Natural killer cell treated with Interleukin-12 subunit alpha and Interleukin-12 subunit beta and Interleukin-15 and Interleukin-18, amount 100 ng/mL, for 72 hours (primary cell): ENCODE measurements at regions not wholly inside any gene's neighbourhood (a gene's known extent, or its start where the extent isn't known, plus 50 kb on each side); places are given as distances from the start of the nearest gene placed in this dataset.

Experiments
- ATAC-seq, 2 donors: fragments of 150-1000 bp; cut with Tn5 transposase in 1 of 2; sonication (Bioruptor Pico), chemical (Tn5 transposase) in 1 of 2; 2 replicates each; pipeline ENCODE4 v1.10.0; 2021
- DNase-seq: peaks from one replicate; pipeline ENCODE4 v3.0.0; 2022; ENCODE audit warnings: low spot score
- H3K27ac Mint-ChIP-seq, 2 donors: 1 replicate in 1 of 2; 2 replicates in 1 of 2; pipeline ENCODE4 v1.8.0; 2022; ENCODE audit warnings: mixed read lengths in 2 of 2, mild to moderate bottlenecking in 1 of 2, moderate library complexity in 1 of 2
- H3K27me3 Mint-ChIP-seq, 2 donors: 1 replicate in 1 of 2; 2 replicates in 1 of 2; pipeline ENCODE4 v1.8.0; 2022; ENCODE audit warnings: mixed read lengths in 2 of 2
- H3K36me3 Mint-ChIP-seq: one replicate; pipeline ENCODE4 v1.8.0; 2022; ENCODE audit warnings: mixed read lengths
- H3K4me1 Mint-ChIP-seq, 2 donors: 1 replicate in 1 of 2; 2 replicates in 1 of 2; pipeline ENCODE4 v1.8.0; 2022; ENCODE audit warnings: low read depth in 2 of 2, mixed read lengths in 2 of 2, mild to moderate bottlenecking in 1 of 2
- H3K4me3 Mint-ChIP-seq: one replicate; pipeline ENCODE4 v1.8.0; 2022; ENCODE audit warnings: mixed read lengths
- H3K9me3 Mint-ChIP-seq: 2 replicates; pipeline ENCODE4 v1.8.0; 2022; ENCODE audit warnings: mixed read lengths

DNA sequence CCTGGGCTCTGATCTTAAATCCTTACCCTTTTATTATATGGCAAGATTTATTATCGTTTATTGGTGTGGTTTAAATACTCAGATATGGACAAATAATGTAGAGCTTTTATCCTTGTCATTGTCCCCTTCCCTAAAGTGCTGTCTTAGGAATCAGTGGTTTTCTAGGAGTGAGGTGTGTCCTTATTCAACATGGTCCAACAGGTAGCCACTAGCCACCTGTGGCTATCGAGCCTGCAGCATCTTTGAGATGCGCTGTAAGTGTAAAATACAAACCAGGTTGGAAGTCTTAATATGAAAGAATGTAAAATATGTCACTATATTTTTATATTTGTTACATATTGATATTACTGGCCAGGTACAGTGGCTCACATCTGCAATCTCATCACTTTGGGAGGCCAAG is 82.4 kb upstream of the BASP1 start:
- Mint-ChIP-seq H3K27me3 (no peaks in the 10 kb centered on the region), H3K4me3 (no peak overlapping the region), H3K36me3 (no peaks in the 10 kb centered on the region), H3K27ac (no peak overlapping the region), H3K9me3 (peaks cover 2% of the 10 kb centered on the region), H3K4me1 (peaks cover 4 to 8% of the 10 kb centered on the region in 2 donors)
- DNase-seq (no peak), ATAC-seq (no peak)

DNA sequence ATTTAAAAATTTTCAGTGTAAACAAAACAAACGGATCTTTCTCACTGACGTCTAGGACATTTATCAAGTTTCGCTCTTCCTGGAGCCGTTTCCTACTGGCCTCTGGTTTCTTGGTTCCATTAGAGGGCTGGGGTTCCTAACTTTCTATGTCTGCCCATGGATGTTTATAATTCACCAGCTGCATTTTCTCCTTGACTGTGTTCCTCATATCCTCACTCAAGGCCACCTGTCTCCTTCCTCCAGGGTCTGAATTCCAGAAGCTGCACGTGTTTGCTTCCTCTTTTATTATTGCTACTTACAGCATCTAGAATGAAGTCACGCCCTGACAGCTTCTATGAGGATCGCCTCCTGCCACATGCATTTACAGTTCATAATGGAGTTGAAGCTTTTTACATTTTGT is 74.1 kb upstream of the BASP1 start:
- no peak for DNase-seq
- no peaks in the 10 kb centered on the region for H3K36me3 Mint-ChIP-seq

DNA sequence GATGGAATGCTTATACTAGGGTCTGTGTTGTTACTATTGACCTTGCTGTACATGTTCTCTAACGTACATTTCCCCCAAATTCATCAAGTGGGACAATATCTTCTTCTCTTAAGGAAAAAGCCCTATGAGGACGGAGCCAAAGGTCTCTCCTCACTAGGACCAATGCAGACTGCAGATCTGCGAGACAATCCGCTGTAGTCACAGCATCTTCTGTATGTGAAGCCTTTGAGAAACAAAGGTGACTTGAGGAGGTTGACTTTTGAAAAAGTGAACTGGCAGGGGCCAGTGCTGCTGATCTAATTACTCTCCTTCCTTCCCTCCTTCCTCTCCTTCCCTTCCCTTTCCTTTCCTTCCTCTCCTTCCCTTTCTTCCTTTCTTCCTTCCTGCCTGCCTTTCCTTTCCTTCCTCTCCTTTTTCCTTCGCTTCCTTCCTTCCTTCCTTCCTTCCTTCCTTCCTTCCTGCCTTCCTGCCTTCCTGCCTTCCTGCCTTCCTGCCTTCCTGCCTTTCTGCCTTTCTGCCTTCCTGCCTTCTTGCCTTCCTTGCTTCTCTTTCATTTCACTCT is 71.1 kb upstream of the BASP1 start:
- DNase-seq, result no peak
- Mint-ChIP-seq H3K4me1 (no peaks in the 10 kb centered on the region), H3K27me3 (no peaks in the 10 kb centered on the region)

More for the DNA sequence above, 74.1 kb upstream of the BASP1 start:
- Mint-ChIP-seq H3K27me3 (no peaks in the 10 kb centered on the region), H3K27ac (no peak overlapping the region), H3K4me1 (no peaks in the 10 kb centered on the region), H3K9me3 (no peaks in the 10 kb centered on the region), H3K4me3 (no peak overlapping the region)
- ATAC-seq, result no peak

DNA sequence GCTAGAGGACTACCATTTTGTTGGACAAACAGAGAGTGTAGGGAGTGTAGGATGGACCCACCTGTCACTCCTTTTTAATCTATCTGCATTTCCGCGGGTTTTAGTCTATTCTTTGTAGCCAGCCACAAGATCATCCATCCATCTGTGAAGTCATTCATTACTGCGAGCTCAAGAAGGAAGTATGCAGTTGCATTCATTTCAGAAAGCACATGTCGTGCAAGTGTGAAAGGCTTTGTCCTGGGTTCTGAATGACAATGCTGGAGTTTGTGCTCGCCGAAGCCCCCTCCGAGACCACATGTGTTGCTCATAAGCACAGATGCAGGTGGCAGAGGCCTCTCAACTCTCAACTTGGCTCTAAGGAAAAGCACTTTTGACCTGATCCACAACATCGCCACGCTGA is 70.3 kb upstream of the BASP1 start:
- H3K9me3 Mint-ChIP-seq, result no peaks in the 10 kb centered on the region
- no peaks in the 10 kb centered on the region for H3K36me3 Mint-ChIP-seq
- no peaks in the 10 kb centered on the region for H3K4me1 Mint-ChIP-seq
- ATAC-seq (no peak), DNase-seq (no peak)
- no peaks in the 10 kb centered on the region for H3K27me3 Mint-ChIP-seq
- no peak overlapping the region for H3K4me3 Mint-ChIP-seq
- H3K27ac Mint-ChIP-seq, result no peak overlapping the region

More for the DNA sequence above, 71.1 kb upstream of the BASP1 start:
- Mint-ChIP-seq H3K27ac (no peak overlapping the region), H3K4me3 (no peak overlapping the region), H3K9me3 (no peaks in the 10 kb centered on the region), H3K36me3 (no peaks in the 10 kb centered on the region)
- no peak for ATAC-seq

DNA sequence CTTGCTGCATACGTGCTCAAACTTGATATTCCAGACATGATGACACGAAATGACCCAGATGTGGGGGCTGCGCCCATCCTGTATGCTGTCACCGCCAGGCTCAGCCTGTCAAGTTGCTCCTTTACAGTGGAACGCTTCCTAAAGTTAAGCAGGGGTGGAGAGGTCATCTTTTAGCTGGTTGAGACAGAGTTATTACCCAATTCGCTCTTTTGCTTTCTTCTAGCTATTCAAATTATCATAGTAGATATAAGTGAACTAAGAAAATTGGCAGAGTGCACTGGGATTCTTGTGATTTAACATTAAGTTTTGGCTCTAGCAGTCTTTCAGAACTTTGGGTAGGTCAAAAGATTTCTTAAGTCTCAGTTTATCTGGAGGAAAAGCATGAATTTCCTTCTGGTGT is 69.8 kb upstream of the BASP1 start:
- Mint-ChIP-seq H3K9me3 (no peaks in the 10 kb centered on the region), H3K4me3 (no peak overlapping the region), H3K36me3 (no peaks in the 10 kb centered on the region), H3K4me1 (no peaks in the 10 kb centered on the region), H3K27ac (no peak overlapping the region), H3K27me3 (no peaks in the 10 kb centered on the region)
- DNase-seq, result no peak
- ATAC-seq, result no peak

DNA sequence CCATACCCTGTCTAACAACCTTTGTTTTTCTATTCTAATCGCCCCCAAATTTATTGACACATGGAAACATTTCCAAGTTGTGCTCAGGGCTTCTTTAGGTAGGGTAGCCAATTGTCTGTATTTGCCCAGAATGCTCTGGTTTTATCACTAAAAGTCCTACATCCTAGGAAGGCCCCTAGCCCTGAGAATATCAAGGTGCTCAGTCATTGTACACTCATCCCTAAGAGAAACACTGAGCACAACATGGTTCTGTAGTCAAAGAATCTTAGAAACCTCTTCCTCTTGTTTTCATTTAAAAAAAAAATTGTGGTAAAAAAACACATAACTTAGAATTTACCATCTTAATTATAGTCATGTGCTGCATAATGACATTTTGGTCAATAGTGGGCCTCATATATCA is 69.0 kb upstream of the BASP1 start:
- ATAC-seq, result no peak
- no peaks in the 10 kb centered on the region for H3K4me1 Mint-ChIP-seq
- no peak overlapping the region for H3K4me3 Mint-ChIP-seq
- H3K36me3 Mint-ChIP-seq, result no peaks in the 10 kb centered on the region
- H3K27me3 Mint-ChIP-seq, result no peaks in the 10 kb centered on the region
- H3K27ac Mint-ChIP-seq, result no peak overlapping the region
- no peak for DNase-seq
- no peaks in the 10 kb centered on the region for H3K9me3 Mint-ChIP-seq

DNA sequence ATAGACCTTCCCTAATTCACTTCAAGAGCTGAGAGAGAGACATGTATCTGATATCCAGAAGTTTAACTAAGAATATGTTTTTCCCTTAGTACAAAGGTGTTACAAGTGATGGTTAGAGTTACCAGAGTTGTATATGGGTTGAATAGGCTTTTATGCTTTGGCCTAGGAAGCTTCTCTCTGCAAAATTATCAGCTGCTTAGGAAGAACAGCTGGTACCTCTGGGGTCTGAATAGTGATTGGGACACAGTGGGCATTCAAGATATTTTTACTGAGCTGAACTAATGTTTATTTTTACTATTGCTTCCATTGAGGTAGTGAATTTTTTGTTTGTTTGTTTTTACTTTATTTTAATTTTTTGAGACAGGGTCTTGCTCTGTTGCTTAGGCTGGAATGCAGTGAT is 67.6 kb upstream of the BASP1 start:
- Mint-ChIP-seq H3K4me1 (no peaks in the 10 kb centered on the region), H3K27me3 (no peaks in the 10 kb centered on the region), H3K9me3 (peaks cover 4% of the 10 kb centered on the region)

DNA sequence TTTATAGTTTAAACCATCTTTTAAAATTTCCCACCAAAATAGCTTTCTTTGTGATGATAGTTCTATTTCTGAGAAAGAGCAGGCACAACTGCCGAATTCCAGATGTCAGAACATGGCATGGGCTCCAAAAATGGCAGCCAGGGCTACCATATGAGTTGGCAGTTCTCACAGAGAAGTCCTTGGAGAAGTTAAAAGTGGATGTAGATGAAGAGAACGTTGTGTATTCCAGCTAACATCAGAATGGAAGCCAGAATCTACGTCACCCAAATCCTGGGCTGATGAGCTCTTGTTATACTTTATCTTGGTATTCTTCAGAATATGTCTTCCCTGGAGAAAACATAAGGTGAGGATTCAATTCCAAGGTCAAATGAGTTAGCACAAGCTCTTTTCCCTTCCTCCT is 66.9 kb upstream of the BASP1 start:
- no peaks in the 10 kb centered on the region for H3K27me3 Mint-ChIP-seq
- H3K27ac Mint-ChIP-seq, result no peak overlapping the region
- no peak for DNase-seq
- no peak overlapping the region for H3K4me3 Mint-ChIP-seq
- peaks cover 6% of the 10 kb centered on the region for H3K9me3 Mint-ChIP-seq
- peaks cover 7% of the 10 kb centered on the region for H3K36me3 Mint-ChIP-seq
- no peaks in the 10 kb centered on the region for H3K4me1 Mint-ChIP-seq
- no peak for ATAC-seq

More for the DNA sequence above, 67.6 kb upstream of the BASP1 start:
- Mint-ChIP-seq H3K36me3 (peaks cover 3% of the 10 kb centered on the region), H3K27ac (no peak overlapping the region), H3K4me3 (no peak overlapping the region)
- DNase-seq, result no peak
- no peak for ATAC-seq

DNA sequence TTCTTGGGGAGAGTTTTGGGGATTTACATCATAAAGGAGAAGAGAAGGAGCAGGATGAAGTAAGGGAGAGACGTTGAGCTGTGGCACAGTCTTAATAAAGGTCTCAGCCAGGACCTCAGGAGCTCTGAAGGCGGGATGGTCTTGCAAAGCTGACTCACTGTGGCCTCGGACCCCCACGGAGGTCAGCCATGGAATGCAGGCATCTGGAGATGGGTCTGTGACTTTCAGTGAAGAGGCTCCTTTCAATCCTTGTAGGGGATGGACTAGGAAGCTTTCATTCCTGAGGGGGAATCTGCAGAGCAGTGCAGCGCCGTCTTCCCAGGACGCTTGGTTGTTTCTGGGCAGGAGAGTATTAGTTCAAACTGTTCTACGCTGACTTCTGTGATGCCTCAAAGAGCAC is 65.7 kb upstream of the BASP1 start:
- Mint-ChIP-seq H3K9me3 (peaks cover 8% of the 10 kb centered on the region), H3K27me3 (no peaks in the 10 kb centered on the region), H3K36me3 (peaks cover 7% of the 10 kb centered on the region), H3K4me3 (no peak overlapping the region), H3K27ac (no peak overlapping the region), H3K4me1 (no peaks in the 10 kb centered on the region)
- DNase-seq, result no peak
- ATAC-seq, result no peak

DNA sequence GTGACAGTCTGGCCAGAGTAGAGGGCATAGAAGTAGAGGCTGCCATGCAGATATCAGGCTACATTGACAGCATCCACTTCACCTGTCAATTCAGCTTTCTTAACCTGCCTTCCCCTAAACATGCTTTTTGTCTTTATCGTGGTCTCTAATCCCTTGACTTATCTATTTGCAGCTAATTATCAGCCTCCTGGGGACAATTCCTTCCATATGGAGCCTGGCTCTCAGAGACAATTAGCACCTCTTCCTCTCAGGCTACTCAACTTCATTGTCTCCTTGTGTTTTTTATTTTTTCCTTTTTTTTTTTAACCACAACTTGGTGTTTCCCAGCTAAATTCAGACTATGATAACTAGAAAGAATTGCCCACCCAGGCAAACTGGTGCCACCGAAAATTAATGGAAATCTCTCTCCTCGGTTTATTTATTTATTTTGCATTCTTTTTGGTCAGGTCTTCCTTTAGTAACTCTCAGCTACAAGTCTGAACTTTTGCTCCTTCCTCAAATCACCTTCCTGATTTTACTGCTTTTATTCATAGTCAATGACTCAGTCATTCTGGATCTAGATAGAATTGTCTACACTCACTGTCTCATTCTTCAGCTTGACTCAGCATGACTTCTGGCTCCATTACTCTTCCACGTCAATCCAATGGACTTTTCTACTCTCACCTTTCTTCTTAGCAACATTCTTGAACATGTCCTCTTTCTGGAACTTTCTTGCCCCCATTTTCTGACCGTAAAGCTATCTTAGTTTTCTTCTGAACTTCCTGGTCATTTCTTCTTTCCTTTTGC is 63.0 kb upstream of the BASP1 start:
- no peak for DNase-seq
- H3K27me3 Mint-ChIP-seq, result no peaks in the 10 kb centered on the region
- ATAC-seq, result no peak
- peaks cover 12% of the 10 kb centered on the region for H3K36me3 Mint-ChIP-seq
- no peak overlapping the region for H3K27ac Mint-ChIP-seq
- H3K4me3 Mint-ChIP-seq, result no peak overlapping the region
- peaks cover 11% of the 10 kb centered on the region for H3K9me3 Mint-ChIP-seq
- no peaks in the 10 kb centered on the region for H3K4me1 Mint-ChIP-seq

DNA sequence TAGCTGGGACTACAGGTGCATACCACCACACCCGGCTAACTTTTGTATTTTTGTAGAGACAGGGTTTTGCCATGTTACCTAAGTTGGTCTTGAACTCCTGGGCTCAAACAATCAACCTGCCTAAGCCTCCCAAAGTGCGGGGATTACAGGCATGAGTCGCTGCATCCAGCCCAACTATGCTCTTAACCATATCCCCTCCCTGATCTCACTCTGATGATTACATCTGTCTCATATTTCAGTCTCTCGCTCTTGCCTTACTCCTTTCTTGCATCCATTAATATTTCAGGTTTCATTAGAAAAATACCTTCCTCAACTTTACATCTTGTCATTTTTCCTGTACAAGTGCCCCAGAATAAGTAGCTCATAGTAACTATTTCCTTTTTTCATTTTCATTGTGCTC is 61.0 kb upstream of the BASP1 start:
- ATAC-seq (no peak), DNase-seq (no peak)
- H3K4me1 Mint-ChIP-seq, result no peaks in the 10 kb centered on the region
- H3K27ac Mint-ChIP-seq, result no peak overlapping the region
- peaks cover 11% of the 10 kb centered on the region for H3K9me3 Mint-ChIP-seq
- H3K27me3 Mint-ChIP-seq, result no peaks in the 10 kb centered on the region
- peaks cover 12% of the 10 kb centered on the region for H3K36me3 Mint-ChIP-seq
- no peak overlapping the region for H3K4me3 Mint-ChIP-seq

DNA sequence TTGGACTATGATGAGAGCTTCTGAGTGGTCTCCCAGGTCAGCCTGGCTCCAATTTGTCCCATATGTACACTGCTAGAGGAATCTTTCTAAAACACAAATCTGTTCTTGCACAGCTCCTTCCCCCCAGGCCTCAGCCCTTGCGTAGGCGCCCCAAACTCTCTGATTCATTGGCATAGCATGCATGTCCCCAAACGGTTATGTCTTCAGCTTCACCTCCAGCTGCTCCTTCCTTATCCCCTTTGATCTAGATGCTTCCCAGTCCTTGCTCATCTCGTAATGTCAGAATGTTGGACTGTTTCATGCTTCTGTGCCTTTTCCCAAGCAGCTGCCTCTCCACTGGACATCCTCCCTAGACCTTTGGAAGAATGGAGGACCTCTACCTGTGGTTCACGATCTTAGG is 60.1 kb upstream of the BASP1 start:
- no peak overlapping the region for H3K4me3 Mint-ChIP-seq

DNA sequence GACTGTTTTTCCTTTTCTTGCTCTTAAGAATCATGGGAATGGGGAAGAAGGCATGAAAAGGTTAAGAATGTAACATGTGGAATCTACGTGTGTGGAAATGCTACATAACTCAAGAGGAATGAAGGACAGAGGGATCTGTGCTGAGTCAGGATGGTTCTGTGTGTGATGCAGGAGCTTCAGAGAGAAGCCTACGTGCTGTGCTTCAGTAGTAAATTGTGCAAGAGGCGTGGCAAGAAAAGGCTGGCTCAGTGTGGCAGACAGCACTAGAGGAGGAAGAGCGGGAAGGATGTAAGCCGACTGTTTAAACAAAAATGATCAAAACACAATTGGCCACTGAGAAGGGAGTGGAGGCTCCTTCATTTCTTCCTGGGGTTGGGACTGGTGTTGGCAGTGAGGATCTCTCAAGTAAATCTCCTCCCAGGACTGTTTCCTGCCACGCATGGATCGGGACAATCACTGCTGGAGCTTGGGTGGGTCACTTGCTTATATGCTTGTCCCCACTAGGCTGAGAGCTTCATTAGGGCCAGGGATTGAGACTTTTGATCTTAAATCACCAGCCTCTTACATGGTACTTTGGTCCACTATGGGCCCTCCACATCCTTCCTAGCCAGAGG is 59.4 kb upstream of the BASP1 start:
- DNase-seq (no peak), ATAC-seq (no peak)
- Mint-ChIP-seq H3K9me3 (peaks cover 11% of the 10 kb centered on the region), H3K27me3 (no peaks in the 10 kb centered on the region), H3K36me3 (peaks cover 12% of the 10 kb centered on the region), H3K27ac (no peak overlapping the region), H3K4me1 (no peaks in the 10 kb centered on the region), H3K4me3 (no peak overlapping the region)

More for the DNA sequence above, 60.1 kb upstream of the BASP1 start:
- Mint-ChIP-seq H3K4me1 (no peaks in the 10 kb centered on the region), H3K27me3 (no peaks in the 10 kb centered on the region), H3K27ac (no peak overlapping the region), H3K9me3 (peaks cover 11% of the 10 kb centered on the region), H3K36me3 (peaks cover 12% of the 10 kb centered on the region)
- ATAC-seq (no peak), DNase-seq (no peak)

DNA sequence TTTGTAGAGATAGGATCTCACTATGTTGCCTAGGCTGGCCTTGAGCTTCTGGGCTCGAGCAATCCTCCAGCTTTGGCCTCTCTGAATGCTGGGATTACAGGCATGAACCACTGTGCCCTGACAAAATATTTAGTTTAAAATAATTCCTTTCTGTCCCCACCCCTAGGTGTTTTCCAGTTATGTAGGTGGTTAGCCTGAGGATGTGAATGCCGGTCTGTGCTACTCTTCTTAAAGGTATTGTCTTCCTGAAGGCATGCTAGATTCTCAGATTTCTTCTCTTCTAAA is 56.7 kb upstream of the BASP1 start:
- Mint-ChIP-seq H3K4me1 (no peaks in the 10 kb centered on the region), H3K36me3 (peaks cover 5% of the 10 kb centered on the region), H3K27me3 (no peaks in the 10 kb centered on the region), H3K27ac (no peak overlapping the region), H3K4me3 (no peak overlapping the region), H3K9me3 (peaks cover 9% of the 10 kb centered on the region)
- ATAC-seq (no peak), DNase-seq (no peak)
